Osteoblast (primary cell): ENCODE measurements at regions not wholly inside any gene's neighbourhood (a gene's known extent, or its start where the extent isn't known, plus 50 kb on each side); places are given as distances from the start of the nearest gene placed in this dataset.
"Not testable (repeated sequence)": the region's sequence is repeated elsewhere in the genome, so short reads cannot be mapped to it uniquely, and the experiment has no call there.

ENCODE experiments used
- DNase-seq: peaks from one replicate; pipeline ENCODE4 v3.0.0; 2011; ENCODE audit warnings: low spot score, mixed read lengths; ENCODE audit not compliant: insufficient read length; ENCODE audit errors: missing footprints
- H2AFZ ChIP-seq: 2 replicates; pipeline ENCODE4 v1.6.0; 2011; ENCODE audit warnings: mild to moderate bottlenecking, low read length
- H3K27ac ChIP-seq: 2 replicates; pipeline ENCODE4 v1.5.1; 2011; ENCODE audit warnings: mild to moderate bottlenecking, low read depth, low read length, moderate library complexity
- H3K27me3 ChIP-seq: 2 replicates; pipeline ENCODE4 v1.6.0; 2012; ENCODE audit warnings: mild to moderate bottlenecking, control low read depth, inconsistent platforms, low read length, moderate library complexity; ENCODE audit not compliant: insufficient read depth
- H3K36me3 ChIP-seq: 2 replicates; pipeline ENCODE4 v1.5.1; 2011; ENCODE audit warnings: mild to moderate bottlenecking, low read length, control low read depth, moderate library complexity; ENCODE audit not compliant: insufficient read depth
- H3K4me1 ChIP-seq: 2 replicates; pipeline ENCODE4 v1.5.1; 2011; ENCODE audit warnings: mild to moderate bottlenecking, low read length, control low read depth, moderate library complexity; ENCODE audit not compliant: insufficient read depth
- H3K4me2 ChIP-seq: 2 replicates; pipeline ENCODE4 v1.6.0; 2011; ENCODE audit warnings: mild to moderate bottlenecking, low read length; ENCODE audit not compliant: insufficient read depth
- H3K4me3 ChIP-seq: fragments of 200-600 bp; sonication (generic); 3 replicates; pipeline ENCODE4 v1.5.1; 2012; ENCODE audit warnings: mild to moderate bottlenecking, low read length, inconsistent platforms; ENCODE audit not compliant: insufficient read depth
- H3K79me2 ChIP-seq: 2 replicates; pipeline ENCODE4 v1.6.0; 2012; ENCODE audit warnings: mild to moderate bottlenecking, low read length, control low read depth, inconsistent platforms; ENCODE audit not compliant: insufficient read depth
- H3K9me3 ChIP-seq: 2 replicates; pipeline ENCODE4 v1.5.1; 2011; ENCODE audit warnings: low read depth, low read length, control low read depth
- H4K20me1 ChIP-seq: 2 replicates; pipeline ENCODE4 v1.6.0; 2012; ENCODE audit warnings: mild to moderate bottlenecking, low read length, control low read depth; ENCODE audit not compliant: insufficient read depth
- TF ChIP-seq, protein P1 (sequence below): IDR thresholded peaks from 2 replicates; pipeline ENCODE4 v1.5.1; 2011; ENCODE audit warnings: mild to moderate bottlenecking, low read depth, low read length, moderate library complexity; ENCODE audit errors: extremely low read depth

DNA sequence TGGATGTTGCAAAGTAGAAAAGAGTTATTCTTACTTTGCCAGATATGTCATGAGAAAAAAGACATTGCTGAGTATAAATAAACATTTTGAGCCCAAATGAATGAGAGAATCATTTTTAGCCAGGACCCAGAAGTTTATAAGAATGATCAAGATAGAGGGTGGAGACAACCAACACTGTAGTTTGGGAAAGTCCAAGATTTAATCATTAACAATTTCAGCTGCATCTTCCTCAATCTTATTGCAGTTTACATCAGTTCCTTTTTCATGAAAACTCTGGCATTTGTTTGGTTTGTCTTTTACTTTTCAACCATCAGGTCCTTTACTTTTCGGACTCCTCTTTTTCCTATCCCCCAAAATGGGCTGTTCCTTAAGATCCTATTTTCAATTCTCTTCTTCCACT is 645.9 kb downstream of the ANKRD50 start:
- no peak overlapping the region for H3K4me2 ChIP-seq
- no peaks in the 10 kb centered on the region for H3K4me1 ChIP-seq
- DNase-seq = no peak
- no peaks in the 10 kb centered on the region for H3K36me3 ChIP-seq
- TF ChIP-seq, protein P1, sequence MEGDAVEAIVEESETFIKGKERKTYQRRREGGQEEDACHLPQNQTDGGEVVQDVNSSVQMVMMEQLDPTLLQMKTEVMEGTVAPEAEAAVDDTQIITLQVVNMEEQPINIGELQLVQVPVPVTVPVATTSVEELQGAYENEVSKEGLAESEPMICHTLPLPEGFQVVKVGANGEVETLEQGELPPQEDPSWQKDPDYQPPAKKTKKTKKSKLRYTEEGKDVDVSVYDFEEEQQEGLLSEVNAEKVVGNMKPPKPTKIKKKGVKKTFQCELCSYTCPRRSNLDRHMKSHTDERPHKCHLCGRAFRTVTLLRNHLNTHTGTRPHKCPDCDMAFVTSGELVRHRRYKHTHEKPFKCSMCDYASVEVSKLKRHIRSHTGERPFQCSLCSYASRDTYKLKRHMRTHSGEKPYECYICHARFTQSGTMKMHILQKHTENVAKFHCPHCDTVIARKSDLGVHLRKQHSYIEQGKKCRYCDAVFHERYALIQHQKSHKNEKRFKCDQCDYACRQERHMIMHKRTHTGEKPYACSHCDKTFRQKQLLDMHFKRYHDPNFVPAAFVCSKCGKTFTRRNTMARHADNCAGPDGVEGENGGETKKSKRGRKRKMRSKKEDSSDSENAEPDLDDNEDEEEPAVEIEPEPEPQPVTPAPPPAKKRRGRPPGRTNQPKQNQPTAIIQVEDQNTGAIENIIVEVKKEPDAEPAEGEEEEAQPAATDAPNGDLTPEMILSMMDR = no peak
- H3K79me2 ChIP-seq = no peaks in the 10 kb centered on the region
- peaks cover 6% of the 10 kb centered on the region for H3K9me3 ChIP-seq
- H4K20me1 ChIP-seq = no peaks in the 10 kb centered on the region
- no peak overlapping the region for H3K27ac ChIP-seq
- no peak overlapping the region for H2AFZ ChIP-seq
- no peaks in the 10 kb centered on the region for H3K27me3 ChIP-seq
- H3K4me3 ChIP-seq = no peak overlapping the region

DNA sequence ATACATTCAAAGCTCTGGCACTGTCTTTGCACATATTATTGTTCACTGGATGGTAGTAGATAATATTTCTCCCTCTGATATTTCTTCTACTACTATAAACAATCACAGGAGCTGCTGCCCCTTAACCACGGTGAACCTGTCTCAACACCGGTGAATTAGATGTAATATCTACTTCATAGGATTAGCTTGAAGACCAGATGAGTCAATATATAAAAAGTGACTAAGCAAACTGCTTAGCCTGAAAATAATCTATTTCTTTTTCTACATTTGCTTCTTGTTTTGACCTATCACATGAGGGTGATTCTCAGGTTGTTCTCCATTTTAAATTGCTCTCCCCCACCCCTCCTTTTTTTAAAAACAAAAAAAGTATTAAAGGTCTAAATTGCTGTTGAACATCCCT is 645.5 kb downstream of the ANKRD50 start:
- no peak for DNase-seq
- H3K36me3 ChIP-seq = no peaks in the 10 kb centered on the region
- no peak overlapping the region for H2AFZ ChIP-seq
- TF ChIP-seq, protein P1 = no peak
- peaks cover 10% of the 10 kb centered on the region for H3K9me3 ChIP-seq
- no peaks in the 10 kb centered on the region for H4K20me1 ChIP-seq
- no peaks in the 10 kb centered on the region for H3K4me1 ChIP-seq
- no peak overlapping the region for H3K27ac ChIP-seq
- no peaks in the 10 kb centered on the region for H3K79me2 ChIP-seq
- H3K4me2 ChIP-seq = no peak overlapping the region
- H3K27me3 ChIP-seq = no peaks in the 10 kb centered on the region
- no peak overlapping the region for H3K4me3 ChIP-seq

DNA sequence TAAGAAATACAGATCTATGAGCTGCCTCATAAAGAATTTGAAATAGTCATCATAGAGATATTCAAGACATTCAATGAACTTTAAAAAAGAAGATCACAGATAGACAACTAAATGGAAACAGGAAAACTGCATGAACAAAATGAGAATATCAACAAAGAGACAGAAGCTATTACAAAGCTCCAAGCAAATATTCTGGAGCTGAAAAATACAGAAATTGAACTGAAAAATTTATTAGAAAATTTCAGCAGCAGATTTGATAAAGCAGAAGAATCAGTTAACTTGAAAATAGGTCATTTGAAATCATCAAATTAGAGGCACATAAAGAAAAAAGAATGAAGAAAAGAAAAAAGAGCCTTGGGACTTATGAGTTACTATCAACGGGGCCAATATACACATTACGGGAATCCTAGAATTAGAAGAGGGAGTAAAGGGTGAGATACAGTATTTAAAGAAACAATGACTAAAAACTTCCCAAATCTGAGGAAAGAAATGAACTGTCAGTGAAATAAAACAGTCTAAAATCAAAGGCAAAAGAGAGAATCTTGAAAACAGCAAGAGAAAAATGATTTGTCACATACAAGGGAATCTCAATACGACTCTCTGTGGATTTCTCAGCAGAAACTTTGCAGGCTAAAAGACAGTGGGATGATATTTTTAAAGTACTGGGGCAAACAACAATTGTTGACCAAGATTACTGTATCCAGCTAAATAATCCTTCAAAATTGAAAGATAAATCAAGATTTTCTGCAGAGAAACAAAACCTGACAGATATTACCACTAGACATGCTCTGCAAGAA is 641.6 kb downstream of the ANKRD50 start:
- TF ChIP-seq, protein P1 = no peak
- Histone ChIP-seq H3K4me2 (no peak overlapping the region), H3K36me3 (no peaks in the 10 kb centered on the region), H3K27ac (no peak overlapping the region), H3K4me3 (no peak overlapping the region), H3K79me2 (no peaks in the 10 kb centered on the region), H3K27me3 (no peaks in the 10 kb centered on the region), H4K20me1 (no peaks in the 10 kb centered on the region), H2AFZ (no peak overlapping the region), H3K9me3 (peaks cover 10% of the 10 kb centered on the region), H3K4me1 (no peaks in the 10 kb centered on the region)
- no peak for DNase-seq

DNA sequence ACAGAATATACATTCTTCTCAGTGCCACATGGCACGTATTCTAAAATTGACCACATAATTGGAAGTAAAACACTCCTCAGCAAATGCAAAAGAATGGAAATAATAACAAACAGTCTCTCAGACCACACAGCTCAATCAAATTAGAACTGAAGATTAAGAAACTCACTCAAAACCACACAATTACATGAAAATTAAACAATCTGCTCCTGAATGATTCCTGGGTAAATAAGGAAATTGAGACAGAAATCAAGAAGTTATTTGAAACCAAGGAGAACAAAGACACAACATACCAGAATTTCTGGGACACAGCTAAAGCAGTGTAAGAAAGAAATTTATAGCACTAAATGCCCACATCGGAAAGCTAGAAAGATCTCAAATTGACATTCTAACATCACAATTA is 637.3 kb downstream of the ANKRD50 start:
- not testable (repeated sequence) for H2AFZ ChIP-seq, H3K27me3 ChIP-seq

More for the DNA sequence above, 637.3 kb downstream of the ANKRD50 start:
- H4K20me1 ChIP-seq, DNase-seq, H3K27ac ChIP-seq, H3K4me1 ChIP-seq, H3K4me2 ChIP-seq, H3K36me3 ChIP-seq, H3K79me2 ChIP-seq, H3K4me3 ChIP-seq, H3K9me3 ChIP-seq: not testable (repeated sequence)
